Epithelial cell of prostate (primary cell): ENCODE measurements at regions not wholly inside any gene's neighbourhood (a gene's known extent, or its start where the extent isn't known, plus 50 kb on each side); places are given as distances from the start of the nearest gene placed in this dataset.

Experiments
- DNase-seq: peaks from one replicate; pipeline ENCODE4 v3.0.0-alpha.2; 2011; ENCODE audit warnings: low read depth, low spot score
- H3K27ac ChIP-seq: fragments of 450-650 bp; 2 replicates; pipeline ENCODE4 v1.5.1; 2017; ENCODE audit warnings: mild to moderate bottlenecking

DNA sequence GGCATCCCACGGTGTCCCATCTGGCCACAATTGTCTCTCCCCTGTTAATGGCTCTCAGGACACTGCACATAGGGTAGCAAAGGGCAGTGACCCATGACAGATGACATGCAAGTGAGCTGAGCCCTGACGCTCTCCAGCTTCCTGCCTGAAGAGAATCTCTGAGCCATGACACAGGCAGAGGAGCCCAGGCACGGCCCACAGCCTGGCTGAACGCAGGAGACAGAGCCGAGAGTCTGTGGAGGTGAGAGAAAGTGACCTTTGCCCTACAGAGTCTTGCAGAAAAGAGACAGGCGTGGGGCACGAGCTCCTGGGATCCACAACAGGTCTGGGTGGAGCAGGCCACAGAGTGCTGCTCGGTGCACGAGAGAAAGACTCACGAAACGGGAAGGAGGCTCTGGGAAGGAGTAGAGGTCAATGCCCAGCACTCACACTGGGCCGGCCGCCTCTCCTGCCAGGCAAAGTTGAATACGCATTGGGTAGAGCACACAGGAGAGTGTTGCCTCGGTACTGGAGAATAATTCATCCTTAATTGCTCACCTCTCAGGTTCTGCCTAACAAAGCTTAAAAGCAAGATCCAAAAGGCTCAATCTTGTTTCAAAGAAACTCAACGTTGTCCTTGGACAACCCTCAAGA, 90.3 kb downstream of the MRPL36 start:
- no peak for DNase-seq
- H3K27ac ChIP-seq = no peak overlapping the region

DNA sequence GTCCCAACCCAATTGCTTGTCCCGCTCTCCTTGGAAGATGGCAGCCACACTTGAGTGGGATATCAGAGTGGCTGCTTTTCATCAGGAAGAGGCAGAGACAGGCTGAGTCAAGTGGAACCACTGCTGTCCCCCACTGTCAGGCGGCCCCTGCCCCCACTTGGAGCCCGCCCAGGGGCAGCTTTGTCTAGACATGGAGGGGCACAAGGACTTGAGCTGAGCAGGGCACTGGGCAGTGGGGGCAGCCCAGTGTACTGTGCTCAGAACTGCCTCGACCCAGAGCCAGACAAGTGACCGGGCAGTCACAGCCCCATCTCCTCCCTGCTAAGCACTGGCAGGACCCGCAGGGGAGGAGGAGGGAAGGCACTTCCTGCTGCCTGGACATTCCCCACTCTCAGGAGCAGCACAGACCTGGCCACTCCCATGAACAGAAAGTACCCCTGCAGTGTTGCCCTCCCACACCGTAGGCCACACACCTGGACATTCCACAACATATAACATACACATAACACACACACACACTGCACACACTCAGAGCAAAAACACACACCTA, 91.0 kb downstream of the MRPL36 start:
- DNase-seq = no peak
- H3K27ac ChIP-seq = no peak overlapping the region

DNA sequence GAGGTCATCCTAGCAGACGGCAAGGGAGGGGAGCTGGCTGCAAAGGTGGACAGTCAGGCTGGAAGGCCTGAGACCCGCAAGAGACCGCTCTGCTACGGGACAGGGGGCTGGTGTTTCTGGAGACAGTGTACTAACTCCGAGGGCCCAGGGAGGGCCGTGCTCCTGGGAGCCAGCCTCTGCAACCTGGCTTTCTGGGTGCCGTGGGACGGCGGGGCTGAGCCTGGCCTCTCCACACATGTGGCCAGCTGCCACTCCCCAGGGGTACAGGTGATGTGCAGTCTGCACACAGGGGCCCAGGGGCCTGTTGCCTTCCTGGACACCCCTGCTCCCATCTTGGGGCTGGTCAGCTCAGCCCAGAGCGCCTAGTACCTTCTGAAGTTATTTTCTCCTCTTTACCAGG, 92.2 kb downstream of the MRPL36 start:
- DNase-seq = no peak
- no peak overlapping the region for H3K27ac ChIP-seq

DNA sequence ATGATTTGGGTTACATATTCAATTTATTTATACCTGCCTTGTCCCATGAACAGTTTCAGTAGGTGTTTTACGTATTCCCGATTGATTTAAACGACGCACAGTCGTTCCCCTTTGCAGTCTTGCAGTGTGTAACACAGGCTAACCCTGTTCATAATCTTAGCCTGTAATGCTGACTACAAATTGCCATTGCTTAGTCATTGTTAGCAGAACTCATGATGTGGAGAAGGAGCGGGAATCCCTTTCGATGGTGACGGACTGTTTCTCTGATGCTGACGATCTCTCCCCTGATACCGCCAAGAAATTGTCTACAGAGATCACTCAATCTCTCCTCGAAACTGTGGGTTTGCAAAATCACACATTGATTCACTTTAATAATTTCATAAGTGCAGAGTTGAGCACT, 93.2 kb downstream of the MRPL36 start:
- no peak for DNase-seq
- no peak overlapping the region for H3K27ac ChIP-seq

DNA sequence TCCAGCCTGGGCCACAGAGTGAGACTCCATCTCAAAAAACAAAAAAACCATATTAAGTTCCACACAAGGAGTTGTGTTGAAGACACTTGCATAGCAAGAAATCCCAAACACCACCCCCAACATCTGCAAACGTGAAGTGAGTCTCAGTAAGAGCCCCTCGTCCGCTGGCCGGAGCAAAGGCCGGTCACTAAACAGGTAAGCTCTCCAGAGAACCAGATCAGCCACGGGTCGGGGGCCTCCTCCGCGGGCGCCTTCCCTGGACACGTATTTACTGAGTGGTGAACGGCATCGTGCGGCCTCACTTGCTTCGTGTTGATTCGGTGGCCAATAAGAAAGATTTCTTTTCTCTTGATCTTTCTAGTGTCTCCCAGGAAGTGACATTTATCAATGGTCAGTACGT, 93.6 kb downstream of the MRPL36 start:
- no peak overlapping the region for H3K27ac ChIP-seq
- no peak for DNase-seq

DNA sequence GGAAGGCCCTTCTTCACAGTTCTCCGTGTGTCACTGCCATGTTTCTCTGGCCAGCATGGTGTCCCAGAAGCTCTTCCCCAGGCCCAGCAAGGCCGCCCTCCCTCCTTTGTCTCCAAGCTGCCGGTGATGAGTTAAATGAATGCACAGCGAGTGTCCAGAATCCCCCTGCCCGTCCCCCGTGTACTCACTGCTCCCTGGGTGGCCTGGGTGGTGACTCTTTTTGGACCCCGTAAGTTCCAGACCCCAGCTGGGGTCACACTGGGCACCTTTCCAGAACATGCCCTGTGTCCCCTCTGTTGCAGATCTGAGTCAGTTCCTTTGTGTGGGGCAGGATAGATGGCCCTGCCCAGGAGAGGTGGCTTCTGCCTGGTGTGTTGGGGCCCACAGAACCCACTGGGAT, 95.0 kb downstream of the MRPL36 start:
- no peak overlapping the region for H3K27ac ChIP-seq
- DNase-seq = no peak

DNA sequence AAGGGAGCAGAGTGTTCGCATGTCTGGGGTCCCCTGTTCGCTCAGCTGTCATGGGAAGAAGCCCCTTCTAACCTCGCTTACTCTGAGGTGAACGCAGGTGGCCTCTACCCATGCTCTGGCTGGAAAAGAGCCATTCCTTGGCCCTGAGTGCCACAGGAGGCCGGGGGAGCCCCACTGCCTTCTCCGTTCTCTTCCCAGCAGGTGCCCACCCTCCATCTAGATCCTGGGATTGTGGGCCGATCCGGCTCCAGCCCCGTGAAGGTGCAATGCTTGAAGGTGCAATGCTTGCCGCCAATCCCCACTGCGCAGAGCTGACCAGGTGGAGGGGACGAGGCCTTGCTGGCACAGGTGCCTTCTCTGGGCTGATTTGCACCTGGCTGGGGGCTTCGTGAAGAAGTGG, 95.4 kb downstream of the MRPL36 start:
- no peak overlapping the region for H3K27ac ChIP-seq
- no peak for DNase-seq

DNA sequence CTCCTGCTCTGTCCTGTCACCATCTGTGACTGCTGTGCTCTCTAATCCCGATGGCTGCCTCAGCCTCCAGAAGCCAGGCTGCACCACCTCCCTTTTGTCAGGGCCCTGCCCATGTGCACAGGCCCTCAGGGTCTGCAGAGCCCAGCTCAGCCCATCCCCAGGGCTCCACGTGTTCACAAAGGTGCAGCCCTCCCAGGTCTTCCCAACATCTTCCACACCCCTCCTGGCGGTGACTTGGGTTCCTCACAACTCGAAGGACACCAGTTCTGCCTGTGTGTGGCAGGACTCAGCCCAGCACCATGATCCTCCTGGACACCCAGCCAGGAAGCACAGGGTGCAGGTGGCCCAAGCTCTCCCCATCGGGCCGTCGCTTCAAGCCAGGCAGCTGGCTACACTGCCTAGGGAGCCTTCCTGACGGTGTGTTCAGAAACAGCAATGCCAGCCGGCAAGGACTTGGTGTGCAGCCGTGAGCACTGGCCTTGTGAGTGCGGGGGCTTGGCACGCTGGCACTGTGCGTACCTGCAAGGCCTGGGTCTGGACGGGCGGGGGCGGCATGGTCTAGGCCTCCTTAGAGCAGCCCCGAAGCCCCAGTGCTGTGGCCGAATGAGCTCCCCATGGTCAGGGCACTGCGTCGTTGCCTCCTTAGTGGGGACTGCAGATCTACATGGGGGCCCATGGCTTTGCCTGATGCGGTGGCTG, 96.1 kb downstream of the MRPL36 start:
- H3K27ac ChIP-seq = no peak overlapping the region

DNA sequence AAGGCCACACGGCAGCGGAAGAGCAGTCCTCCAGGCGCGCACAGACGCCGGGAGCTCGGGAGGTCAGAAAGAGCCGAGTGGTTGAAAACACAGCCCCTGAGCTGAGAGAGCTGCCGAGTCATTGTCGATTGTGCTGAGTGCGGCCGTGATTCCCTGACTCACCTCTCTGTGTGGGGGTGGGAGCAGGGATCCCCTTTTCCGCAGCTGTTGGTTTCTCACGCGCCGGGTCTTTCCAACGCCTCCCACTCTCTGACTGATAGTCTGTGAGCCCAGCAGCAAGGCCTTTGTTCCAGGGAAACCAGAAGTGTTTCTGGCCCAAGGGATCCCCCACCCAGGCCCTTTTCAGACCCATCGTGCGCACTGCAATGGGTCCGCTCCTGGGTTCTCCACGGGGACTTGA, 97.3 kb downstream of the MRPL36 start:
- H3K27ac ChIP-seq = no peak overlapping the region
- no peak for DNase-seq

More for the DNA sequence above, 96.1 kb downstream of the MRPL36 start:
- DNase-seq = no peak

DNA sequence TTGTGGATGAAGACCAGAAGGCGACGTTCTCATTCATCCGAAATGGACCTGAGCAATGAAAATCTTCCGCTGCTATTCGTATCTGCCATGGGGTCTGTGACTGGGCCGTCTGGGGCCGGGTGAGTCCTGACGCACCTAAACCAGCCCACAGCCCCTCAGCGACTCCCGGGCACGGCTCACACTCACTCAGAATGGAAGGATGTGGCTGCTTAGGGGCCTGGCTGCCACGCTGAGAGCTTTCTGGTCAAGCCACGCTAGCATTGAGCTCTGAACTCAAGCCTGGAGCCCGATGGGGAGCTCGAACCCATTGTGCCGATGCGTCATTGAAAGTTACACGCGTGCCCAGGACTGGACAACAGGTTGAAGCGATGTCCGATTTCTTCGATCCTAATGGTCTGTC, 97.8 kb downstream of the MRPL36 start:
- DNase-seq = no peak
- no peak overlapping the region for H3K27ac ChIP-seq

DNA sequence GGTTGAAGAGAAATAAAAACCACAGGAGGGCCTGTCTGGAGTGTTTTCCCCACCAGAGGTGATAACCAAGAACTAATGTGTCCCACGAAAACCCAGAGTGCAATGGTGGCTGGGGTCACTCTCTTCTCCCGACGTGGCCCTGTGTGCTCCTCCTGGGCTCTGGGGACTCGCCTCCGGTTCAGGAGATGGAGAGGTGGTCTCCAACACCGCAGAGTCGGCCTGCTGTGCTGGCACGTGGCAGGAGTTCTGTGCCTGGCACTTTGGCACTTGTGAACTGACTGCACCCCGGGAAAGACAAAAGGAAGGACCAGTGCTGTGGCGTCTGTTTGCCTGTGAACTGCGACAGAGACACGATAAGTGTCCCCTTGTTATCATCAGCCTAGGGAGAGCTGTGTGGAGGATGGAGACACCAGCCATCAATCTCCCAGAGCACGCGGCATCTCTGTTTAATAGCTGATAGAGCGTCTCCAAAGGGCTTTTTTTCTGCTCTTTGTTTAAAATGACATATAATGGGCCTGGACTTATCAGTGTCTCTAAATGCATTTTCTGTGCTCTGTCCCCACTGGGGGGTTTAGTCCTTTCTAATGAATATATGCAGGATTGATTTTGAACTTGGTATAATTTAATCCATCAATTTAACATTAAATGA, 98.3 kb downstream of the MRPL36 start:
- H3K27ac ChIP-seq = no peak overlapping the region
- DNase-seq = no peak

DNA sequence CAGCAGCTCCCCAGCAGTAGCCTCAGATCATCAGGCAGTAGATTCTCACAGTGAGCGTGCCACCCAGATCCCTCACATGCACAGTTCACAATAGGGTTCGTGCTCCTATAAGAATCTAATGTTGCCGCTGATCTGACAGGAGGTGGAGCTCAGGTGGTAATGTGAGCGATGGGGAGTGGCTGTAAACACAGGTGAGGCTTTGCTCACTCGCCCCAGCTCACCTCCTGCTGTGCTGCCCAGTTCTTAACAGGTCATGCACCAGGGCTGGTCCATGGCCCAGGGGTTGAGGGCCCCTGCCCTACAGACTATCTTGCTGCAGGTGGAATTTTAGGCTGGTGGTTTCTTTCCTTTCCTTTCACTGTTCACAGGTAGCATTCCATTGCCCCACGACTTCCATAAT, 100.2 kb downstream of the MRPL36 start:
- DNase-seq = no peak
- no peak overlapping the region for H3K27ac ChIP-seq

DNA sequence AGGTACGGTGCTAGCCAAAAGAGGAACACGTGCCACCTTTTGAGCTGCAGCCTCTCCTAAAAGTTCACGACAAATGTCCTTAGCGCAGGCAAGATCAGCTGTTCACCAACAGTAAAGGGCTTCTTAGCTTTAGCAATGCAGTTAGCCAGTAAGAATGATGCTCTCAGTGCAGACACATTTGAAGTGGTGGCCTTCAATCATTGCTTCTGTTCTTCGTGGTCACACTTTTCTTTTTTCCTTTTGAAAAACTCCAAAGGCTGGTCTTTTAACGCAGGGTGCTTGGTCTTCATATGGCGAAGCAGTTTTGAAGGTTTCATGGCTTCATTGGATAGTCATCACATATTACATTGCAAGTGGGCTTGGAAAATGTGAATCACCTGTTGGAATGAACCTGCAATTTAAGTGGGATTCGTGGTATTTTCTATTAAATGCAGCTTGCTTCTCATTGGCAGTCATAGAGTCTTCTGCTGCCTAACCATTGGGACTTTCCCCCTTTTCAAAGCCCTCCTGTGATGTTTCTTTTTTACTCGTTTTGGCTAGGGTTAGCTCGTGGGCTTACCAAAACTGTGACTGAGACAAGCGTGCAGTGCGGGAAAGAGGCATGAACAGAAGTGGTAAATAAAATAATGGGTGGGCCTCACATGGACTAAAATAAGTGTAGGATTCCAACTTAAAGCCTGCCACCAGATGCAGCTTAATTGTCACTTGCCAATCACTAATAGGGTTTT, 100.9 kb downstream of the MRPL36 start:
- no peak for DNase-seq
- no peak overlapping the region for H3K27ac ChIP-seq

DNA sequence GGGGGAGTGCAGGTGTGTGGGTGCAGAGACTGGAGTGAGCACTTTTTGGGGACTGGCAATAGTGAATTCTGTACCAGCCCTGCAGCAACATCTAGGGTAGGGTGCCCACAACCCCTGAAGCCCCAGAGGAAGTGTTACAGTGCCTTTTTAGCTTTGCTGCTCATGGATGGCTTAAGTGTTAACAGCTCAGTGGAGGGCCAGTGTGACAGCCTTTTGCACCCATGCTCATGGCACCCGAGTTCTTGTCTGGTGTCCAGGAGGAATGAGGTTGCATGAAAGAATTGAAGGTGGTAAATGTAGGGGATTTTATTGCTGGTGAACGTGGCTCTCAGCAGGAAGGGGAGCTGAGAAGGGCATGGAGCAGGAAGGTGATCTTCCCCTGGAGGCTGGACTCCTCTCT, 107.3 kb downstream of the MRPL36 start:
- no peak overlapping the region for H3K27ac ChIP-seq
- DNase-seq = no peak

DNA sequence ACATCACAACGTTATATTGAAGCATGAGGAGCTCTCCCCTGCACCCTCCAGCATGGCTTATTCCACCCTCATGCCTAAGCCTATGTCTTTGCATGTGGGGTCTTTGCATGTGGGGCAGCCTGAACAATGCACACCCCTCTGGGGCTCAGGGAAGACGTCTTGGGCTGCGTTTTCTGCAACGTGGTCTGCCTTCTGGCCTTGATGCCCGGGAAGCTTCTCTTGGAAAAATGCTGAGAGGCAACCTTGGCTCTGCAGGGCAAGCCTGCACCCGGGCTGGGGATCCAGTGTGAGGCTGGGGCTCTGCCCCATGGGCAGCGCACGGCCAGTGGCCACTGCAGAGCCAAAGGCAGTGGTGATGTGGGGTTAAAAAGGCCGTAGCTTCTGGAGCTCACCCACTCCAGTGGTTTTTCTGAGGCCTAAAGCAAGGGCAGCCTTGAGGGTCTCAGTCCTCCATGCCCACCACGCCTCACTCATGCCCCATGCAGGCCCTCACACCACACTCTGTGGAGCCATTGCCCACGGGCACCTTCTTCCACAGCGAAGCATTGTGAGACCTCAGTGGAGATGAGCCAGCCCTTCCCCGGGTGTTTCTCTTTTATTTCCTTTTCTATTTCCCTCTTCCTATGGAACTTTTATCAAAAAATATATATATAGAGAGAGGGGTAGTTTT, 112.2 kb downstream of the MRPL36 start:
- no peak for DNase-seq
- H3K27ac ChIP-seq = no peak overlapping the region

DNA sequence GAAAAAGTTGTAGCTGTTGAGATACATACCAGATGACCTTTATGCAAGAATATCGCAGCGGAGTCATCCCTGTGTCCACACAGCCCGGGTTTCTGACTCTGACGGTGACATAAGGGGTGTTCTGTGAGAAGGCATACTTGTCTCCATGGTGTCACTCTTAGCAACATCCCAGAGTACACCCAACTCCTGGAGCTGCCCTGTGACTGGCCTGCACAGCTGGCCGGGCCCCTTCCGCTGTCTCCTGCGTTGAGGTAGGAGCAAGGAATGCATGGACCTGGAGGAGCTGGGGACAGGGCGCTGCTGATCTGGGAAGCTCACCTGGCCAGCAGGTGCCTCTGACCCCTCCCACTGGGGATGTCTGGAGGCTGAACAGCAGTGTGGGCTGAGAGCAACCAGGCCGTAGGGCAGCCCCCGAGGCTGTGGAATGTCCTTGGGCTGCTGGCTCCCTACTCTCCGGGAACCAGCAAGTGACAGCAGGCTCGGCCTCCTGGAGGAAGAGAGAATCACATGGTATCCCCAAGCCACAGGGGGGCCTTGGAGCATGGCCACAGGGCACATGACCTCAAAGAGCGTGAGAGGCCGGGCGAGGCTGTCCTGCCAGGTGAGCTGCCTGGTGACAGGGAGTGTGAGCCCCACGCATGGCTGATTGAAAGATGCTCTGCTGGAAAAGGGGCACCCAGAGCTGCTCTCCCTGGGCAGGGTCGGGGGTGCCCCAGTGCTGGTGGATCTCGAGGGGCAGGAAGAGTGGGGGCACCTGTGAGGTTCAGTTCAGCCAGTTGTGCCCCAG, 113.4 kb downstream of the MRPL36 start:
- no peak for DNase-seq
- no peak overlapping the region for H3K27ac ChIP-seq

DNA sequence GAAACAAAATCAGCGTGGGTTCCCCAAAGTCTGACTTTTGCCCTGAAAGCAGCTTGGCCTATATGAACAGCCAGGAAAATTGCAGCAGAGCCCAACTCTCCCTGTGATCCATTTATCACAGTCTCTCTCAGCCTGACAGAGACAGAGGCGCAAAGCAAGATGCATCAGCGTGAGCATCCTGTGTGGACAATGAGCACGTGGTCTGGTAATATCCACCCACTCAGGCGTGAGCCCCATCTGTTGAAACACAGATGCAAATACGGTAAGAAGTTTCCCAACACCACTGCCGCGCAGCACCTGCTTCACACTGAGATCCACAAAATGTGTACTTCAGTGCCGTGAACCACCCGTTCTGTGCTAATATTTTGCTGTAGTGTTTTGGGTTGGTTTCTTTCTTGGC, 114.6 kb downstream of the MRPL36 start:
- DNase-seq = no peak
- no peak overlapping the region for H3K27ac ChIP-seq

DNA sequence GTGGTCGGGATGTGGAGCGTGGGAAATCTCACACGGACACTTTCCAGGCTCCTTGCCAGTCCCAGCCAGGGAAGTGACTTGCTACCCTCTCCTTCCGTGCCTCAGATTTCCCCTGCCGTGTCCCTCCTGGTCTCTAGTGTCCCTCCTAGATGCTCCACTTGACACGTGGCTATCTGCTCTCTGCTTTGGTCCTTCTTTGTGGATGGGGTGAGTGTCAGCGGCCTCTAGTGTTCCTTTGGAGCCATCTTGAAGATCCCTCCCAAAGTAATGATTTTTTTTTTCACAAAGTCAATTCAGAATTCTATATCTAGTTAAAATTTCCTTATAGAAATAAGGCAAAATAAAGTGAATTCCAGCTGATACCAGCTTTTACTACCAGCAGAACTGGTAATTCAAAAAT, 117.7 kb downstream of the MRPL36 start:
- no peak overlapping the region for H3K27ac ChIP-seq
- no peak for DNase-seq

DNA sequence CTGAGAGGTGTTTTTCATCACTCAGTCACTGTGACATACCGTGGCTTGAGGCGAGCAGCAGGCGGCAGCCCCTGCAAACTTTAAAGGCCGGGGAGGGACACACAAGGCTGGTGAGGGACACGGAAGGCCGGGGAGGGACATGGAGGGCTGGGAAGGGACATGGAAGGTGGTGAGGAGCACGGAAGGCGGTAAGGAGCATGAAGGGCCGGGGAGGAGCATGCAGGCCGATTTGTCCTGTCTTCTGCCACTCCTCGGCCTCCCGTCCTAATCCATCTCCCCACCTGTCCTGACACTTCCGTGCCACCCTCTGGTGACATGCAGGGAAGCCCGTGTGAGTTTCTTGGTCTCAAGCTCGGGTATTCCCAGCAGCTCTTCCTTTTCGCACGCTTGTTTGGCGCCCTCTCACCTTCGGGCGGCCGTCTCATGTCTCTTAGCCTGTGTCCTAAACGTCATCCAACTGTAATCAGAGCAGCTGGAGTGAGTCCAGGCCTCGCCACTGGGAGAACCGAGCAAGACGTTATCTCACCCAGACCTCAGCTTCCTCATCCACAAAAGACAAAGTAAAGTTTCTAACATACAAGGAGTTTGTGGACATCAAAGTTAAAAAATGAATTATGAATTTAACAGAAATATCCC, 126.5 kb downstream of the MRPL36 start:
- no peak overlapping the region for H3K27ac ChIP-seq
- no peak for DNase-seq
